K562 (cell line): ENCODE measurements at regions not wholly inside any gene's neighbourhood (a gene's known extent, or its start where the extent isn't known, plus 50 kb on each side); places are given as distances from the start of the nearest gene placed in this dataset.

Source experiments
- ATAC-seq: fragments of 200-7000 bp; cut with Tn5 transposase; 3 replicates; pipeline ENCODE4 v1.9.1; 2020; ENCODE audit warnings: moderate library complexity
- BruUV-seq: library from RNA; stranded (reverse); fragments of 400-500 nt; replicated peaks from 2 replicates; lab custom pipeline; 2021; lab: Mats Ljungman, UMichigan
- CTCF ChIA-PET: fragments of 300-600 bp; formaldehyde crosslinking; extraction: SDS; loops from one replicate; lab custom pipeline; 2021; ENCODE audit warnings: low intra/inter-chr PET ratio; lab: Yijun Ruan, JAX
- POLR2A ChIA-PET: fragments of 300-600, 350-650 bp; sonication (Branson Sonifier 250); formaldehyde crosslinking; extraction: SDS; loops from one replicate; lab custom pipeline; 2021; ENCODE audit warnings: antibody characterized with exemption, inconsistent platforms; lab: Yijun Ruan, JAX
- DNase-seq, 4 experiments: peaks; one replicate each; pipeline versions ENCODE4 v3.0.0 to v3.0.0-alpha.2; 2011 to 2018; ENCODE audit warnings: low spot score in 3 of 4, mixed read lengths in 3 of 4; ENCODE audit errors: extremely low read depth in 1 of 4
- FAIRE-seq: peaks from 2 replicates; lab custom pipeline; 2011; peaks lifted over from hg19 to GRCh38; lab: Jason Lieb, UNC
- H2AFZ ChIP-seq: 2 replicates; pipeline ENCODE4 v1.6.0; 2011; ENCODE audit warnings: low read depth, low read length, control low read depth, inconsistent platforms
- H3K27ac ChIP-seq: fragments of 200-600 bp; 3 replicates; pipeline ENCODE4 v1.8.0; 2011; ENCODE audit warnings: low read depth, mild to moderate bottlenecking, control low read depth, inconsistent platforms, low read length, moderate library complexity, mixed read lengths; ENCODE audit errors: extremely low read depth
- H3K27me3 ChIP-seq, 2 experiments: fragments of 300-600 bp in 1 of 2; 2 replicates in 1 of 2; 3 replicates in 1 of 2; pipeline versions ENCODE4 v1.6.0 to v1.8.0; 2011; ENCODE audit warnings: inconsistent platforms in 2 of 2, low read length in 2 of 2, mild to moderate bottlenecking in 1 of 2, mixed read lengths in 1 of 2, moderate library complexity in 1 of 2; ENCODE audit not compliant: control insufficient read depth in 2 of 2, insufficient read depth in 2 of 2
- H3K36me3 ChIP-seq: fragments of 300-600 bp; 3 replicates; pipeline ENCODE4 v1.8.0; 2011; ENCODE audit warnings: mild to moderate bottlenecking, low read length, inconsistent platforms; ENCODE audit not compliant: control insufficient read depth, insufficient read depth
- H3K4me1 ChIP-seq, 2 experiments: fragments of 200-600 bp in 1 of 2; replicated peaks in 1 of 2; 2 replicates in 1 of 2; 3 replicates in 1 of 2; pipeline versions ENCODE4 v1.5.1 to v1.8.0; 2011; ENCODE audit warnings: inconsistent platforms in 2 of 2, low read length in 2 of 2, mild to moderate bottlenecking in 1 of 2, mixed read lengths in 1 of 2, moderate library complexity in 1 of 2; ENCODE audit not compliant: control insufficient read depth in 2 of 2, insufficient read depth in 2 of 2
- H3K4me2 ChIP-seq: 2 replicates; pipeline ENCODE4 v1.6.1; 2011; ENCODE audit warnings: low read length, control low read depth, inconsistent platforms, mixed read lengths; ENCODE audit not compliant: insufficient read depth
- H3K4me3 ChIP-seq: fragments of 200-600 bp; sonication (generic), shearing (Covaris generic); 2 replicates; pipeline ENCODE4 v1.5.1; 2016; ENCODE audit warnings: control low read depth, inconsistent platforms
- H3K79me2 ChIP-seq: fragments of 200-600 bp; 3 replicates; pipeline ENCODE4 v1.8.0; 2011; ENCODE audit warnings: low read length, inconsistent platforms; ENCODE audit not compliant: control insufficient read depth, insufficient read depth
- H3K9ac ChIP-seq, 2 experiments: 2 replicates each; pipeline versions ENCODE4 v1.6.0 to v1.6.1; 2011; ENCODE audit warnings: low read depth in 2 of 2, low read length in 2 of 2, control low read depth in 1 of 2, inconsistent platforms in 1 of 2, mild to moderate bottlenecking in 1 of 2, mixed read lengths in 1 of 2; ENCODE audit not compliant: insufficient read depth in 1 of 2
- H3K9me1 ChIP-seq: one replicate; pipeline ENCODE4 v1.6.0; 2011; ENCODE audit warnings: inconsistent platforms, mild to moderate bottlenecking, low read length, moderate library complexity; ENCODE audit not compliant: control insufficient read depth, insufficient read depth
- H3K9me3 ChIP-seq: replicated peaks from 2 replicates; pipeline ENCODE4 v1.5.1; 2011; ENCODE audit warnings: low read depth, low read length, inconsistent platforms; ENCODE audit not compliant: control insufficient read depth, insufficient read depth
- H4K20me1 ChIP-seq: replicated peaks from 2 replicates; pipeline ENCODE4 v1.6.1; 2011; ENCODE audit warnings: low read length, inconsistent platforms, mixed read lengths; ENCODE audit not compliant: control insufficient read depth, insufficient read depth
- CBFB ChIP-seq: sonication (generic); formaldehyde crosslinking; IDR thresholded peaks from 2 replicates; pipeline ENCODE4 v1.4.0; 2020; ENCODE audit warnings: mild to moderate bottlenecking, missing genetic modification reagents
- KLF10 ChIP-seq: fragments of 250-450 bp; sonication (Bioruptor Pico); IDR thresholded peaks from 2 replicates; pipeline ENCODE4 v1.6.1; 2021; ENCODE audit warnings: matching md5 sums
- NFXL1 ChIP-seq: fragments of 450-650 bp; formaldehyde crosslinking; IDR thresholded peaks from 2 replicates; pipeline ENCODE4 v1.4.0; 2021; ENCODE audit warnings: mild to moderate bottlenecking
- RBM22 ChIP-seq: fragments of 200-400 bp; formaldehyde crosslinking; IDR thresholded peaks from 2 replicates; pipeline ENCODE4 v1.6.1; 2018; ENCODE audit warnings: low read length, low read depth; ENCODE audit not compliant: poor library complexity, severe bottlenecking
- SMAD3 ChIP-seq: fragments of 450-650 bp; formaldehyde crosslinking; conservative IDR thresholded peaks from 2 replicates; pipeline ENCODE4 v1.4.0; 2020; ENCODE audit warnings: mild to moderate bottlenecking
- SMC3 ChIP-seq: conservative IDR thresholded peaks from 2 replicates; pipeline ENCODE4 v1.6.1; 2011; ENCODE audit warnings: low read depth, low read length, improper control_type of control experiment; ENCODE audit not compliant: insufficient read depth
- SREBF2 ChIP-seq: sonication (generic); formaldehyde crosslinking; IDR thresholded peaks from 2 replicates; pipeline ENCODE4 v1.4.0; 2020; ENCODE audit warnings: mild to moderate bottlenecking, missing genetic modification reagents
- STAT5B ChIP-seq: fragments of 250-450 bp; sonication (Bioruptor Pico); IDR thresholded peaks from 2 replicates; pipeline ENCODE4 v1.8.0; 2021; ENCODE audit warnings: mild to moderate bottlenecking, inconsistent platforms
- ZNF24 ChIP-seq: fragments of 450-650 bp; IDR thresholded peaks from 2 replicates; pipeline ENCODE4 v1.6.1; 2016
- WGBS: fragments of 100-300 bp; shearing (Covaris generic); methylation state at CpG from one replicate; pipeline ENCODE4 v1.1.6; 2016; ENCODE audit warnings: low coverage, mixed read lengths; ENCODE audit not compliant: insufficient coverage; ENCODE audit errors: missing lambda C conversion rate; 5-methylcytosine and 5-hydroxymethylcytosine counted together
- in situ Hi-C: fragments of 300-500 bp; cut with MboI; formaldehyde crosslinking; loops from 4 replicates; pipeline ENCODE4 v1.15.0; 2018; ENCODE audit warnings: inconsistent platforms, mixed read lengths
- intact Hi-C: fragments of 100-400 bp; cut with micrococcal nuclease; formaldehyde crosslinking; loops from 2 replicates; pipeline ENCODE4 v1.14.2; 2022
- TF ChIP-seq, protein P1 (sequence below): IDR thresholded peaks from 3 replicates; pipeline ENCODE4 v1.6.1; 2011; ENCODE audit warnings: borderline replicate concordance, mild to moderate bottlenecking; ENCODE audit not compliant: insufficient read length, insufficient read depth
- TF ChIP-seq, protein P2 (sequence below): fragments of 250-450 bp; sonication (Bioruptor Pico); IDR thresholded peaks from 2 replicates; pipeline ENCODE4 v1.8.0; 2022; ENCODE audit warnings: inconsistent platforms, mild to moderate bottlenecking, moderate library complexity, borderline replicate concordance
- TF ChIP-seq, protein P3 (sequence below): fragments of 450-650 bp; formaldehyde crosslinking; IDR thresholded peaks from 2 replicates; pipeline ENCODE4 v1.4.0; 2020; ENCODE audit warnings: mild to moderate bottlenecking
- TF ChIP-seq, protein P4 (sequence below): fragments of 450-650 bp; formaldehyde crosslinking; IDR thresholded peaks from 2 replicates; pipeline ENCODE4 v1.4.0; 2020; ENCODE audit warnings: mild to moderate bottlenecking, moderate library complexity

DNA sequence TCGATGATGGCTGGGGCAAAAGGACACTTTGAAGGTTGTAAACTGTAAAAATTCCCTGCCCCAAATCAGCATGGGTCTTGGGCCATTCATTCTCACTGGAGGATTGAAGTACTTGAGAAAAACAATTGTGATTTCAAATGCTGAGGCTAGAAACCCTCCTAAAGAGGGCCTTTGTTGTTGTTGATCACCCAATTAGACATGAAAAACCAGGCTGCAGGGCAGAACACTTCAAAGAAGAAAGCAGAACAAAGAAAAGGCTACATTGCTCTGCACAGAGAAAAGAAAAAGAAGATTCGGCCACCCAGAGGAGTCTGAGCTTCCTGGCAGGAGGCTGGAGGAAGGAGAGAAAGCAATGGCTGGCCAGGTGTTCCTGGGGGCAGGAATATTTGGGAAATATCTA lies 143.1 kb downstream of the NPY start:
- in situ Hi-C loops, result no loop called here
- no peak overlapping the region for H3K4me2 ChIP-seq
- no peaks in the 10 kb centered on the region for H3K9me1 ChIP-seq
- no TSS peak for BruUV-seq
- H4K20me1 ChIP-seq, result no peaks in the 10 kb centered on the region
- ATAC-seq (no peak), FAIRE-seq (no peak), DNase-seq (no peak)
- POLR2A ChIA-PET, result no interaction called here
- no peaks in the 10 kb centered on the region; a peak in 1 of 5 replicates for H3K27me3 ChIP-seq
- H3K27ac ChIP-seq, result no peak overlapping the region
- H3K4me3 ChIP-seq, result no peak overlapping the region
- no peaks in the 10 kb centered on the region for H3K4me1 ChIP-seq
- no peaks in the 10 kb centered on the region for H3K36me3 ChIP-seq
- H2AFZ ChIP-seq, result no peak overlapping the region
- intact Hi-C loops, result no loop called here
- no peaks in the 10 kb centered on the region for H3K79me2 ChIP-seq
- CTCF ChIA-PET, result no interaction called here
- H3K9me3 ChIP-seq, result no peaks in the 10 kb centered on the region
- no peak overlapping the region for H3K9ac ChIP-seq
- 0% methylated on average over 2 of the region's 2 CpGs for WGBS
- TF ChIP-seq, protein P1, sequence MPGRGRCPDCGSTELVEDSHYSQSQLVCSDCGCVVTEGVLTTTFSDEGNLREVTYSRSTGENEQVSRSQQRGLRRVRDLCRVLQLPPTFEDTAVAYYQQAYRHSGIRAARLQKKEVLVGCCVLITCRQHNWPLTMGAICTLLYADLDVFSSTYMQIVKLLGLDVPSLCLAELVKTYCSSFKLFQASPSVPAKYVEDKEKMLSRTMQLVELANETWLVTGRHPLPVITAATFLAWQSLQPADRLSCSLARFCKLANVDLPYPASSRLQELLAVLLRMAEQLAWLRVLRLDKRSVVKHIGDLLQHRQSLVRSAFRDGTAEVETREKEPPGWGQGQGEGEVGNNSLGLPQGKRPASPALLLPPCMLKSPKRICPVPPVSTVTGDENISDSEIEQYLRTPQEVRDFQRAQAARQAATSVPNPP, result no peak
- TF ChIP-seq, protein P2, sequence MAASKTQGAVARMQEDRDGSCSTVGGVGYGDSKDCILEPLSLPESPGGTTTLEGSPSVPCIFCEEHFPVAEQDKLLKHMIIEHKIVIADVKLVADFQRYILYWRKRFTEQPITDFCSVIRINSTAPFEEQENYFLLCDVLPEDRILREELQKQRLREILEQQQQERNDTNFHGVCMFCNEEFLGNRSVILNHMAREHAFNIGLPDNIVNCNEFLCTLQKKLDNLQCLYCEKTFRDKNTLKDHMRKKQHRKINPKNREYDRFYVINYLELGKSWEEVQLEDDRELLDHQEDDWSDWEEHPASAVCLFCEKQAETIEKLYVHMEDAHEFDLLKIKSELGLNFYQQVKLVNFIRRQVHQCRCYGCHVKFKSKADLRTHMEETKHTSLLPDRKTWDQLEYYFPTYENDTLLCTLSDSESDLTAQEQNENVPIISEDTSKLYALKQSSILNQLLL (CRISPR knock-in tag), result no peak
- TF ChIP-seq STAT5B (no peak), RBM22 (no peak), SMC3 (no peak), SMAD3 (no peak), SREBF2 (CRISPR knock-in tag) (no peak), ZNF24 (no peak), NFXL1 (no peak), CBFB (CRISPR knock-in tag) (no peak), KLF10 (CRISPR knock-in tag) (no peak)
- TF ChIP-seq, protein P3, sequence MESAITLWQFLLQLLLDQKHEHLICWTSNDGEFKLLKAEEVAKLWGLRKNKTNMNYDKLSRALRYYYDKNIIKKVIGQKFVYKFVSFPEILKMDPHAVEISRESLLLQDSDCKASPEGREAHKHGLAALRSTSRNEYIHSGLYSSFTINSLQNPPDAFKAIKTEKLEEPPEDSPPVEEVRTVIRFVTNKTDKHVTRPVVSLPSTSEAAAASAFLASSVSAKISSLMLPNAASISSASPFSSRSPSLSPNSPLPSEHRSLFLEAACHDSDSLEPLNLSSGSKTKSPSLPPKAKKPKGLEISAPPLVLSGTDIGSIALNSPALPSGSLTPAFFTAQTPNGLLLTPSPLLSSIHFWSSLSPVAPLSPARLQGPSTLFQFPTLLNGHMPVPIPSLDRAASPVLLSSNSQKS (CRISPR knock-in tag), result no peak
- TF ChIP-seq, protein P4, sequence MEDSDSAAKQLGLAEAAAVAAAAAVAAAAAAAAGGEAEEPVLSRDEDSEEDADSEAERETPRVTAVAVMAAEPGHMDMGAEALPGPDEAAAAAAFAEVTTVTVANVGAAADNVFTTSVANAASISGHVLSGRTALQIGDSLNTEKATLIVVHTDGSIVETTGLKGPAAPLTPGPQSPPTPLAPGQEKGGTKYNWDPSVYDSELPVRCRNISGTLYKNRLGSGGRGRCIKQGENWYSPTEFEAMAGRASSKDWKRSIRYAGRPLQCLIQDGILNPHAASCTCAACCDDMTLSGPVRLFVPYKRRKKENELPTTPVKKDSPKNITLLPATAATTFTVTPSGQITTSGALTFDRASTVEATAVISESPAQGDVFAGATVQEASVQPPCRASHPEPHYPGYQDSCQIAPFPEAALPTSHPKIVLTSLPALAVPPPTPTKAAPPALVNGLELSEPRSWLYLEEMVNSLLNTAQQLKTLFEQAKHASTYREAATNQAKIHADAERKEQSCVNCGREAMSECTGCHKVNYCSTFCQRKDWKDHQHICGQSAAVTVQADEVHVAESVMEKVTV (CRISPR knock-in tag), result no peak
